SK-N-SH (cell line): ENCODE measurements at regions not wholly inside any gene's neighbourhood (a gene's known extent, or its start where the extent isn't known, plus 50 kb on each side); places are given as distances from the start of the nearest gene placed in this dataset.

Experiments
- NFIC ChIP-seq: IDR thresholded peaks from 2 replicates; pipeline ENCODE4 v1.4.0; 2012; ENCODE audit warnings: borderline replicate concordance
- RCOR1 ChIP-seq: fragments of 150-350 bp; IDR thresholded peaks from 2 replicates; pipeline ENCODE4 v1.6.1; 2017; ENCODE audit warnings: antibody characterized with exemption, low read length
- SMC3 ChIP-seq: IDR thresholded peaks from 2 replicates; pipeline ENCODE4 v1.6.1; 2012; ENCODE audit warnings: low read depth, low read length, improper control_type of control experiment
- TAF1 ChIP-seq: IDR thresholded peaks from 2 replicates; pipeline ENCODE4 v1.6.1; 2012; ENCODE audit warnings: low read depth, mild to moderate bottlenecking, low read length, moderate library complexity, borderline replicate concordance
- TF ChIP-seq, protein P1 (sequence below): fragments of 200-600 bp; sonication (generic); IDR thresholded peaks from 2 replicates; pipeline ENCODE4 v1.6.1; 2017; ENCODE audit warnings: antibody characterized with exemption, mild to moderate bottlenecking, moderate library complexity
- TF ChIP-seq, protein P2 (sequence below): IDR thresholded peaks from 2 replicates; pipeline ENCODE4; 2012
- TF ChIP-seq, protein P3 (sequence below): IDR thresholded peaks from 2 replicates; pipeline ENCODE4 v1.4.0; 2012; ENCODE audit warnings: low read depth, borderline replicate concordance

DNA sequence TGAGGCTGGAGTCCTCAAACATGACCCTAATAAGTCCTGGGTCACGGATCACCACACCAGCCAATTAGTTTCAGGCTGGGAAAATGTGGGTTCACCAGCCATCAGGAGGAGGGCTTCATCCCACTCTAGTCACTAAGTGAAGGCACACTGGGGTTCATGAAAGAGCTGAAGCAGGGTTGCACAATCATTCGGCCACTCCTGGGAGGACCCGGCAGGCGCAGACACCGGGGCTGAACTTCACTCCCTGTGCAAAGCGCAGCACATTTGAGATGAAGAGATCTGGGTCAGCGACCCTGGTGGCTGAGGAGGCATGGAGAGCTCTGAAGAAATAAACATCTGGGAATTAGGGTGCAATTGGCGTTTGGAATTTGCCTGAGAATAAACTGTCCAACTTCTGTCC is 684.4 kb upstream of the SALL3 start:
- TF ChIP-seq NFIC (no peak), SMC3 (no peak), RCOR1 (no peak), TAF1 (no peak)
- TF ChIP-seq, protein P1, sequence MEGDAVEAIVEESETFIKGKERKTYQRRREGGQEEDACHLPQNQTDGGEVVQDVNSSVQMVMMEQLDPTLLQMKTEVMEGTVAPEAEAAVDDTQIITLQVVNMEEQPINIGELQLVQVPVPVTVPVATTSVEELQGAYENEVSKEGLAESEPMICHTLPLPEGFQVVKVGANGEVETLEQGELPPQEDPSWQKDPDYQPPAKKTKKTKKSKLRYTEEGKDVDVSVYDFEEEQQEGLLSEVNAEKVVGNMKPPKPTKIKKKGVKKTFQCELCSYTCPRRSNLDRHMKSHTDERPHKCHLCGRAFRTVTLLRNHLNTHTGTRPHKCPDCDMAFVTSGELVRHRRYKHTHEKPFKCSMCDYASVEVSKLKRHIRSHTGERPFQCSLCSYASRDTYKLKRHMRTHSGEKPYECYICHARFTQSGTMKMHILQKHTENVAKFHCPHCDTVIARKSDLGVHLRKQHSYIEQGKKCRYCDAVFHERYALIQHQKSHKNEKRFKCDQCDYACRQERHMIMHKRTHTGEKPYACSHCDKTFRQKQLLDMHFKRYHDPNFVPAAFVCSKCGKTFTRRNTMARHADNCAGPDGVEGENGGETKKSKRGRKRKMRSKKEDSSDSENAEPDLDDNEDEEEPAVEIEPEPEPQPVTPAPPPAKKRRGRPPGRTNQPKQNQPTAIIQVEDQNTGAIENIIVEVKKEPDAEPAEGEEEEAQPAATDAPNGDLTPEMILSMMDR: no peak
- TF ChIP-seq, protein P2, sequence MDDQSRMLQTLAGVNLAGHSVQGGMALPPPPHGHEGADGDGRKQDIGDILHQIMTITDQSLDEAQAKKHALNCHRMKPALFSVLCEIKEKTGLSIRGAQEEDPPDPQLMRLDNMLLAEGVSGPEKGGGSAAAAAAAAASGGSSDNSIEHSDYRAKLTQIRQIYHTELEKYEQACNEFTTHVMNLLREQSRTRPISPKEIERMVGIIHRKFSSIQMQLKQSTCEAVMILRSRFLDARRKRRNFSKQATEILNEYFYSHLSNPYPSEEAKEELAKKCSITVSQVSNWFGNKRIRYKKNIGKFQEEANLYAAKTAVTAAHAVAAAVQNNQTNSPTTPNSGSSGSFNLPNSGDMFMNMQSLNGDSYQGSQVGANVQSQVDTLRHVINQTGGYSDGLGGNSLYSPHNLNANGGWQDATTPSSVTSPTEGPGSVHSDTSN: no peak
- TF ChIP-seq, protein P3, sequence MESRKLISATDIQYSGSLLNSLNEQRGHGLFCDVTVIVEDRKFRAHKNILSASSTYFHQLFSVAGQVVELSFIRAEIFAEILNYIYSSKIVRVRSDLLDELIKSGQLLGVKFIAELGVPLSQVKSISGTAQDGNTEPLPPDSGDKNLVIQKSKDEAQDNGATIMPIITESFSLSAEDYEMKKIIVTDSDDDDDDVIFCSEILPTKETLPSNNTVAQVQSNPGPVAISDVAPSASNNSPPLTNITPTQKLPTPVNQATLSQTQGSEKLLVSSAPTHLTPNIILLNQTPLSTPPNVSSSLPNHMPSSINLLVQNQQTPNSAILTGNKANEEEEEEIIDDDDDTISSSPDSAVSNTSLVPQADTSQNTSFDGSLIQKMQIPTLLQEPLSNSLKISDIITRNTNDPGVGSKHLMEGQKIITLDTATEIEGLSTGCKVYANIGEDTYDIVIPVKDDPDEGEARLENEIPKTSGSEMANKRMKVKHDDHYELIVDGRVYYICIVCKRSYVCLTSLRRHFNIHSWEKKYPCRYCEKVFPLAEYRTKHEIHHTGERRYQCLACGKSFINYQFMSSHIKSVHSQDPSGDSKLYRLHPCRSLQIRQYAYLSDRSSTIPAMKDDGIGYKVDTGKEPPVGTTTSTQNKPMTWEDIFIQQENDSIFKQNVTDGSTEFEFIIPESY: no peak
